ENCODE measurements at regions not wholly inside any gene's neighbourhood (a gene's known extent, or its start where the extent isn't known, plus 50 kb on each side); places are given as distances from the start of the nearest gene placed in this dataset.

DNA sequence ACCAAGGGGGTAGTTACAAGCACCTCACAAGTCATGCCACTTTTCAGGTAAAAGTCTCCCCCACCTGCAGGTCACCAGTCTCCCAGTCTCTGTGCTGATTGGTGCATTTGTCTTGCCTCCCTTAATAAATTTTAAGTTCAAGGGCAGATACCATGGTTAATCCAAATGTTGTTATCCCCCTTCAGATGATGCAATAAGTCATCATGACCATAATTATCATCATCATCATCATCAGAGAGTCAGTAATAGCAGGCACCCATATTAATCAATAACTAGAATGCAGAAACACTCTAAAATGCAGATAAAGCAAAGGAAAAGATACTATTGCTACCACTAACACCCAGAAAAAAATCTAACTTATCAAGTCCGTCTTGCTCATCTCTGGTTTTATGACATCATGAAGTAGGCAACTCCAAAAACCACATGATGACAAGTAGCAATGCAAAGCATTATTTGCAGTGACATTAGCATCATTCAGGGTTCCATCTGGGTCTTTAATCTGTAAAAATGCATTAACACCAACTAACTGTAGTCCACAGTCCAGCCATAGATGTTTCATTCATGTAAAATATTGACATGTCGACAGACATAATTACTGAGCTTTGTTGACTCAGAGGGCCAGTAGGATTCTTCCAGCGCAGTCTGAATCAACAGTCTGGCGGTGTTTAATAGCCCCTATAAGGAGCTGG lies 492.0 kb upstream of the RUNX1 start:
- no peak overlapping the region for H3K4me3 Mint-ChIP-seq
- CTCF ChIA-PET: no interaction called here
- H3K27ac Mint-ChIP-seq: no peak overlapping the region
- Histone ChIP-seq H3K27ac (ENCODE audit: low read length) (no peak overlapping the region), H3K36me3 (ENCODE audit: control insufficient read depth in 2 of 2, extremely low read depth in 1 of 2, insufficient read depth in 1 of 2, low read length in 1 of 2) (no peaks in the 10 kb centered on the region), H3K4me1 (ENCODE audit: control insufficient read depth in 1 of 2, extremely low read depth in 1 of 2, insufficient read depth in 2 of 2, low read length in 2 of 2) (no peaks in the 10 kb centered on the region), H3K4me3 (ENCODE audit: control insufficient read depth in 1 of 2, extremely low read depth in 1 of 2, low read length in 1 of 2) (no peak overlapping the region), H3K9me3 (peaks cover 1% of the 10 kb centered on the region), H3K27me3 (replicated peaks in 1 of 2; ENCODE audit: control insufficient read depth in 2 of 2, extremely low read depth in 1 of 2, insufficient read depth in 2 of 2, low read length in 1 of 2) (peaks cover 0 to 3% of the 10 kb centered on the region in 2 experiments)
- H3K36me3 Mint-ChIP-seq: peaks cover 2% of the 10 kb centered on the region
- H3K4me1 Mint-ChIP-seq: peaks cover 0 to 4% (median 0%) of the 10 kb centered on the region in 3 donors
- no peak for ATAC-seq (replicated peaks in 1 of 4)
- POLR2A ChIA-PET: no interaction called here
- H3K9me3 Mint-ChIP-seq: peaks cover 0 to 3% (median 1%) of the 10 kb centered on the region in 3 donors
- 83% methylated on average over 4 of the region's 4 CpGs for WGBS (ENCODE audit: insufficient coverage)
- peaks cover 3 to 5% of the 10 kb centered on the region in 2 donors for H3K27me3 Mint-ChIP-seq
- no peak for DNase-seq

DNA sequence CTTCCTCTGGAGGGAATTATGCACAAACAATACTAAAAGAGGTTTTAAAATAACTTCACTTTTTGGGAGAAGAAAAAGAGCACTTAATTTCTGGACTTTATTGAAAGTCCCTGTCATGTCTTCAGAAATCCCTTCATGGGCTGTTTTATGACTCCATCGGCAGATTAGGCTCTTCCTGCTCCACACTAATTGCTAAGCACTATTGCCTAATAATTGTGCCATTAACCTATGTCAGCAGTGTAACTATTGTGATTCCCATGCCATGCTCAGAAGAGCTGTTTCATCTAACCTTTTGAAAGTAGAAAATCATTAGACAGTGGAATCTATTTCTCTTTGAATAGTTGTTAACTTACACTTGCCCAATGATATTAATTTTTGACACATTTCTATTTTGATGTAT lies 489.3 kb upstream of the RUNX1 start:
- no peak overlapping the region for H3K4me3 ChIP-seq (ENCODE audit: control insufficient read depth in 1 of 2, extremely low read depth in 1 of 2, low read length in 1 of 2)
- no peak overlapping the region for H3K27ac ChIP-seq (ENCODE audit: low read length)
- no peak overlapping the region for H3K27ac Mint-ChIP-seq
- H3K4me1 ChIP-seq (ENCODE audit: control insufficient read depth in 1 of 2, extremely low read depth in 1 of 2, insufficient read depth in 2 of 2, low read length in 2 of 2): no peaks in the 10 kb centered on the region
- H3K9me3 ChIP-seq: peaks cover 5% of the 10 kb centered on the region
- ChIA-PET POLR2A (no interaction called here), CTCF (no interaction called here)
- H3K36me3 Mint-ChIP-seq: peaks cover 10% of the 10 kb centered on the region
- H3K4me3 Mint-ChIP-seq: no peak overlapping the region
- H3K36me3 ChIP-seq (ENCODE audit: control insufficient read depth in 2 of 2, extremely low read depth in 1 of 2, insufficient read depth in 1 of 2, low read length in 1 of 2): no peaks in the 10 kb centered on the region
- peaks cover 0 to 3% of the 10 kb centered on the region in 2 experiments for H3K27me3 ChIP-seq (replicated peaks in 1 of 2; ENCODE audit: control insufficient read depth in 2 of 2, extremely low read depth in 1 of 2, insufficient read depth in 2 of 2, low read length in 1 of 2)
- H3K4me1 Mint-ChIP-seq: peaks cover 0 to under 1% (median 0%) of the 10 kb centered on the region in 3 donors
- H3K27me3 Mint-ChIP-seq: peaks cover 3 to 5% of the 10 kb centered on the region in 2 donors
- ATAC-seq (replicated peaks in 1 of 4): no peak
- H3K9me3 Mint-ChIP-seq: peaks cover 5 to 13% (median 5%) of the 10 kb centered on the region in 3 donors
- no peak for DNase-seq
- no CpG with 5 or more reads among the region's 1 CpG for WGBS (ENCODE audit: insufficient coverage)

- no peak for DNase-seq
- no peaks in the 10 kb centered on the region for H3K4me1 ChIP-seq (ENCODE audit: control insufficient read depth in 1 of 2, extremely low read depth in 1 of 2, insufficient read depth in 2 of 2, low read length in 2 of 2)
- POLR2A ChIA-PET: no interaction called here
- Mint-ChIP-seq H3K36me3 (peaks cover 10% of the 10 kb centered on the region), H3K27me3 (peaks cover 3 to 5% of the 10 kb centered on the region in 2 donors), H3K9me3 (peaks cover 5 to 13% (median 5%) of the 10 kb centered on the region in 3 donors), H3K4me3 (no peak overlapping the region), H3K4me1 (no peaks in the 10 kb centered on the region), H3K27ac (no peak overlapping the region)
- H3K27ac ChIP-seq (ENCODE audit: low read length): no peak overlapping the region
- no peak overlapping the region for H3K4me3 ChIP-seq (ENCODE audit: control insufficient read depth in 1 of 2, extremely low read depth in 1 of 2, low read length in 1 of 2)
- 100% methylated on average over 1 of the region's 2 CpGs for WGBS (ENCODE audit: insufficient coverage)
- no peaks in the 10 kb centered on the region for H3K36me3 ChIP-seq (ENCODE audit: control insufficient read depth in 2 of 2, extremely low read depth in 1 of 2, insufficient read depth in 1 of 2, low read length in 1 of 2)
- CTCF ChIA-PET: no interaction called here
- H3K27me3 ChIP-seq (replicated peaks in 1 of 2; ENCODE audit: control insufficient read depth in 2 of 2, extremely low read depth in 1 of 2, insufficient read depth in 2 of 2, low read length in 1 of 2): peaks cover 0 to 3% of the 10 kb centered on the region in 2 experiments
- ATAC-seq (replicated peaks in 1 of 4): no peak
- peaks cover 5% of the 10 kb centered on the region for H3K9me3 ChIP-seq
These were observed 488.5 kb upstream of the RUNX1 start for GRCh38 chr21:35537604-35538003.

GRCh38 chr21:35533893-35534292 lies 484.8 kb upstream of the RUNX1 start:
- CTCF ChIA-PET: no interaction called here
- Histone ChIP-seq H3K36me3 (ENCODE audit: control insufficient read depth in 2 of 2, extremely low read depth in 1 of 2, insufficient read depth in 1 of 2, low read length in 1 of 2) (no peaks in the 10 kb centered on the region), H3K27me3 (replicated peaks in 1 of 2; ENCODE audit: control insufficient read depth in 2 of 2, extremely low read depth in 1 of 2, insufficient read depth in 2 of 2, low read length in 1 of 2) (peaks cover 0 to 3% of the 10 kb centered on the region in 2 experiments), H3K27ac (ENCODE audit: low read length) (no peak overlapping the region), H3K4me1 (ENCODE audit: control insufficient read depth in 1 of 2, extremely low read depth in 1 of 2, insufficient read depth in 2 of 2, low read length in 2 of 2) (peaks cover 2 to 8% of the 10 kb centered on the region in 2 experiments), H3K9me3 (peaks cover 5% of the 10 kb centered on the region), H3K4me3 (ENCODE audit: control insufficient read depth in 1 of 2, extremely low read depth in 1 of 2, low read length in 1 of 2) (no peak overlapping the region)
- H3K4me1 Mint-ChIP-seq: peaks cover 9 to 15% (median 12%) of the 10 kb centered on the region in 3 donors
- peaks cover 5 to 13% (median 5%) of the 10 kb centered on the region in 3 donors for H3K9me3 Mint-ChIP-seq
- no peak for ATAC-seq (replicated peaks in 1 of 4)
- H3K27me3 Mint-ChIP-seq: peaks cover 2 to 3% of the 10 kb centered on the region in 2 donors
- H3K27ac Mint-ChIP-seq: no peak overlapping the region
- H3K4me3 Mint-ChIP-seq: no peak overlapping the region
- WGBS (ENCODE audit: insufficient coverage): 100% methylated on average over 1 of the region's 2 CpGs
- H3K36me3 Mint-ChIP-seq: peaks cover 10% of the 10 kb centered on the region
- POLR2A ChIA-PET: no interaction called here
- DNase-seq: no peak

- DNase-seq (no peak), ATAC-seq (replicated peaks in 1 of 4) (no peak)
- Mint-ChIP-seq H3K27me3 (peaks cover 0 to 2% of the 10 kb centered on the region in 2 donors), H3K27ac (peak overlapping the region; percentile 5 to 40), H3K9me3 (peaks cover under 1 to 6% (median 5%) of the 10 kb centered on the region in 3 donors), H3K4me3 (peak overlapping the region in 1 of 3 donors; percentile 90), H3K36me3 (peaks cover 5% of the 10 kb centered on the region), H3K4me1 (peaks cover 32 to 37% (median 34%) of the 10 kb centered on the region in 3 donors)
- no peaks in the 10 kb centered on the region for H3K27me3 ChIP-seq (replicated peaks in 1 of 2; ENCODE audit: control insufficient read depth in 2 of 2, extremely low read depth in 1 of 2, insufficient read depth in 2 of 2, low read length in 1 of 2)
- no peak overlapping the region for H3K27ac ChIP-seq (ENCODE audit: low read length)
- H3K4me3 ChIP-seq (ENCODE audit: control insufficient read depth in 1 of 2, extremely low read depth in 1 of 2, low read length in 1 of 2): no peak overlapping the region
- POLR2A ChIA-PET: interaction anchor here in 1 of 2 donors (0.7 kb wide), 1 partner anchor 621 kb away, joined by 3 read pairs; no protein-coding TSS in a partner anchor
- peaks cover under 1% of the 10 kb centered on the region for H3K9me3 ChIP-seq
- CTCF ChIA-PET: no interaction called here
- WGBS (ENCODE audit: insufficient coverage): 83% methylated on average over 1 of the region's 6 CpGs
- H3K4me1 ChIP-seq (ENCODE audit: control insufficient read depth in 1 of 2, extremely low read depth in 1 of 2, insufficient read depth in 2 of 2, low read length in 2 of 2): peaks cover 7 to 25% of the 10 kb centered on the region in 2 experiments
- no peaks in the 10 kb centered on the region for H3K36me3 ChIP-seq (ENCODE audit: control insufficient read depth in 2 of 2, extremely low read depth in 1 of 2, insufficient read depth in 1 of 2, low read length in 1 of 2)
These were observed 481.7 kb upstream of the RUNX1 start for GRCh38 chr21:35530766-35531165.

DNA sequence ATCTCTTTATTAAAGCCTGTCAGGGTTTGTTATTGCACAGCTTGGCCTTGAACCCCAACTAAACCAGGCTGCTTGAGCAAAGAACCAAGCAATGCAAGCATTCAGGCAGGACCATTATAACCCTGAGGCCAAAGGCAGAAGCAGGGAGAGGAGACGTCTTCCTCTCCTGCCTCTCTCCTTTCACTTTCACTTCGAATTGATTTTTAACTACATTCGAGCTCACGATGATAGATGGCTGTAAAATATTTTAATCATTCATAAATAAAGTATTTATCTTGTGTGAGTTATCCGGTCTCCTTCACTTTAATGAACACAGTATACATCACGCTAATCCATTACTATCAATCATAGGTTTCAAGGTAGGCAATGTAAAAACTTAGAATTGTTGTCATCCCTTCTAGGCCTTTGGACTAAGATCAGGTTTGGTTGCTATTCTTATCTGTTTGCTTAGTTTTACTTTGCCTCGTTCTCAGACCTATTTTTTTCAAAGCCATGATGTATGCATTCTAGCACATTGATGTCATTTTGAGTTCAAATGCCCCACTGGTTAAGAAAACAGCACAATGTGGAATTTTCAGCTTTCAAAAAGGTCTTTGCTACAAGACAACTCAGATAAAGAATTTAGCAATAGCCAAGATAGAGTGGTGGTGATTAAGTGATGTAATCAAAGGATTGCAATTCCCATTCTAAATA lies 480.2 kb upstream of the RUNX1 start:
- H3K4me1 Mint-ChIP-seq: peaks cover 42 to 49% (median 45%) of the 10 kb centered on the region in 3 donors
- H3K9me3 Mint-ChIP-seq: no peaks in the 10 kb centered on the region
- peaks cover 7 to 29% of the 10 kb centered on the region in 2 experiments for H3K4me1 ChIP-seq (ENCODE audit: control insufficient read depth in 1 of 2, extremely low read depth in 1 of 2, insufficient read depth in 2 of 2, low read length in 2 of 2)
- H3K4me3 Mint-ChIP-seq: peak overlapping the region; percentile 82 to 90 (median 86)
- ChIA-PET POLR2A (no interaction called here), CTCF (interaction anchor here in 1 of 2 donors (0.6 to 1.1 kb wide), 2 partner anchors 11 to 36 kb away, joined by 3 read pairs; no protein-coding TSS in a partner anchor)
- peak; percentile 68 to 76 (median 75) for ATAC-seq (replicated peaks in 1 of 4)
- H3K9me3 ChIP-seq: no peaks in the 10 kb centered on the region
- no peaks in the 10 kb centered on the region for H3K36me3 Mint-ChIP-seq
- DNase-seq: peak in 12 of 35 experiments; percentile 3 to 60 (median 14)
- H3K36me3 ChIP-seq (ENCODE audit: control insufficient read depth in 2 of 2, extremely low read depth in 1 of 2, insufficient read depth in 1 of 2, low read length in 1 of 2): no peaks in the 10 kb centered on the region
- WGBS (ENCODE audit: insufficient coverage): 20% methylated on average over 1 of the region's 7 CpGs
- H3K27me3 Mint-ChIP-seq: no peaks in the 10 kb centered on the region
- H3K4me3 ChIP-seq (ENCODE audit: control insufficient read depth in 1 of 2, extremely low read depth in 1 of 2, low read length in 1 of 2): peak overlapping the region; percentile 51 to 60
- H3K27ac ChIP-seq (ENCODE audit: low read length): peak overlapping the region; percentile 85
- no peaks in the 10 kb centered on the region for H3K27me3 ChIP-seq (replicated peaks in 1 of 2; ENCODE audit: control insufficient read depth in 2 of 2, extremely low read depth in 1 of 2, insufficient read depth in 2 of 2, low read length in 1 of 2)
- peak overlapping the region; percentile 97 to 98 for H3K27ac Mint-ChIP-seq
